GM12892 (cell line): ENCODE measurements at regions not wholly inside any gene's neighbourhood (a gene's known extent, or its start where the extent isn't known, plus 50 kb on each side); places are given as distances from the start of the nearest gene placed in this dataset.

Experiments
- POLR2A ChIP-seq: IDR thresholded peaks from 2 replicates; pipeline ENCODE4 v1.6.1; 2011; ENCODE audit warnings: low read depth, low read length, control low read depth
- POLR2AphosphoS5 ChIP-seq: IDR thresholded peaks from 2 replicates; pipeline ENCODE4 v1.6.1; 2011; ENCODE audit warnings: low read depth, low read length, control low read depth
- TAF1 ChIP-seq: IDR thresholded peaks from 2 replicates; pipeline ENCODE4 v1.6.1; 2011; ENCODE audit warnings: low read depth, mild to moderate bottlenecking, control low read depth, low read length, borderline replicate concordance

GRCh38 chr6:9948678-9949077 is 466.2 kb downstream of the TFAP2A start:
- TF ChIP-seq POLR2AphosphoS5 (no peak), POLR2A (no peak), TAF1 (no peak)
